ENCODE measurements at regions not wholly inside any gene's neighbourhood (a gene's known extent, or its start where the extent isn't known, plus 50 kb on each side); places are given as distances from the start of the nearest gene placed in this dataset.

- no peak for DNase-seq (ENCODE audit: low spot score, unreplicated experiment)
- H3K4me3 Mint-ChIP-seq (ENCODE audit: low read depth): no peak overlapping the region
- no peak overlapping the region for H3K27ac Mint-ChIP-seq
- H3K4me1 Mint-ChIP-seq (ENCODE audit: low read depth): no peaks in the 10 kb centered on the region
- no peaks in the 10 kb centered on the region for H3K9me3 Mint-ChIP-seq (ENCODE audit: low read depth)
- H3K27me3 Mint-ChIP-seq: peaks cover 7% of the 10 kb centered on the region
- no peaks in the 10 kb centered on the region for H3K36me3 Mint-ChIP-seq (ENCODE audit: insufficient read depth)
- no peak for TF ChIP-seq CTCF (IDR thresholded peaks at IDR 0.05; ENCODE audit: unreplicated experiment)
Measured at GRCh38 chr2:234716271-234716670, 219.4 kb upstream of the ARL4C start.

- H3K27ac Mint-ChIP-seq: no peak overlapping the region
- peaks cover 7% of the 10 kb centered on the region for H3K27me3 Mint-ChIP-seq
- no peaks in the 10 kb centered on the region for H3K36me3 Mint-ChIP-seq (ENCODE audit: insufficient read depth)
- no peaks in the 10 kb centered on the region for H3K9me3 Mint-ChIP-seq (ENCODE audit: low read depth)
- no peak for TF ChIP-seq CTCF (IDR thresholded peaks at IDR 0.05; ENCODE audit: unreplicated experiment)
- no peak for DNase-seq (ENCODE audit: low spot score, unreplicated experiment)
- H3K4me1 Mint-ChIP-seq (ENCODE audit: low read depth): no peaks in the 10 kb centered on the region
- no peak overlapping the region for H3K4me3 Mint-ChIP-seq (ENCODE audit: low read depth)
Measured at GRCh38 chr2:234715671-234716250, 218.9 kb upstream of the ARL4C start.

- Mint-ChIP-seq H3K27me3 (peaks cover 8% of the 10 kb centered on the region), H3K4me1 (ENCODE audit: low read depth) (peaks cover 2% of the 10 kb centered on the region), H3K9me3 (ENCODE audit: low read depth) (no peaks in the 10 kb centered on the region), H3K36me3 (ENCODE audit: insufficient read depth) (no peaks in the 10 kb centered on the region), H3K27ac (no peak overlapping the region), H3K4me3 (ENCODE audit: low read depth) (no peak overlapping the region)
- no peak for TF ChIP-seq CTCF (IDR thresholded peaks at IDR 0.05; ENCODE audit: unreplicated experiment)
- no peak for DNase-seq (ENCODE audit: low spot score, unreplicated experiment)
Measured at GRCh38 chr2:234714711-234715110, 217.8 kb upstream of the ARL4C start.

- H3K27ac Mint-ChIP-seq: no peak overlapping the region
Measured at GRCh38 chr2:234712421-234712935, 215.6 kb upstream of the ARL4C start.

GRCh38 chr2:234711308-234711707 is 214.4 kb upstream of the ARL4C start:
- Mint-ChIP-seq H3K27ac (no peak overlapping the region), H3K4me1 (ENCODE audit: low read depth) (peaks cover 2% of the 10 kb centered on the region), H3K9me3 (ENCODE audit: low read depth) (no peaks in the 10 kb centered on the region), H3K27me3 (peaks cover 7% of the 10 kb centered on the region), H3K36me3 (ENCODE audit: insufficient read depth) (no peaks in the 10 kb centered on the region), H3K4me3 (ENCODE audit: low read depth) (no peak overlapping the region)
- TF ChIP-seq CTCF (IDR thresholded peaks at IDR 0.05; ENCODE audit: unreplicated experiment): no peak
- no peak for DNase-seq (ENCODE audit: low spot score, unreplicated experiment)

More at GRCh38 chr2:234712421-234712935, 215.6 kb upstream of the ARL4C start:
- no peak for DNase-seq (ENCODE audit: low spot score, unreplicated experiment)
- Mint-ChIP-seq H3K4me3 (ENCODE audit: low read depth) (no peak overlapping the region), H3K4me1 (ENCODE audit: low read depth) (peaks cover 2% of the 10 kb centered on the region), H3K36me3 (ENCODE audit: insufficient read depth) (no peaks in the 10 kb centered on the region), H3K27me3 (peaks cover 7% of the 10 kb centered on the region), H3K9me3 (ENCODE audit: low read depth) (no peaks in the 10 kb centered on the region)
- TF ChIP-seq CTCF (IDR thresholded peaks at IDR 0.05; ENCODE audit: unreplicated experiment): no peak

Data from progenitor cell of endocrine pancreas (in vitro differentiated cells).